ENCODE measurements at regions not wholly inside any gene's neighbourhood (a gene's known extent, or its start where the extent isn't known, plus 50 kb on each side); places are given as distances from the start of the nearest gene placed in this dataset.
"Not testable (repeated sequence)": the region's sequence is repeated elsewhere in the genome, so short reads cannot be mapped to it uniquely, and the experiment has no call there.

GRCh38 chr2:91559269-91559668, 2867.8 kb downstream of the RPIA start:
- H3K9me3 ChIP-seq (replicated peaks in 1 of 3); H3K36me3 ChIP-seq (replicated peaks in 1 of 2); H3K4me1 ChIP-seq (replicated peaks in 1 of 2); H3K4me3 ChIP-seq; H3K27ac ChIP-seq; intact Hi-C loops (cut with DNase I); DNase-seq; H3K27me3 ChIP-seq: not testable (repeated sequence)
- 77 to 90% methylated on average over 1 of the region's 1 CpG; no CpG with 5 or more reads in 2 of the 4 donors for WGBS, 4 donors

- H3K36me3 ChIP-seq (replicated peaks in 1 of 2); H3K27me3 ChIP-seq; H3K9me3 ChIP-seq (replicated peaks in 1 of 3); H3K4me3 ChIP-seq; H3K4me1 ChIP-seq (replicated peaks in 1 of 2); DNase-seq; intact Hi-C loops (cut with DNase I); H3K27ac ChIP-seq: not testable (repeated sequence)
Measured at GRCh38 chr2:91559886-91560614, 2868.6 kb downstream of the RPIA start.

- H3K27me3 ChIP-seq; H3K27ac ChIP-seq; intact Hi-C loops (cut with DNase I); H3K36me3 ChIP-seq (replicated peaks in 1 of 2); H3K4me1 ChIP-seq (replicated peaks in 1 of 2); H3K9me3 ChIP-seq (replicated peaks in 1 of 3); H3K4me3 ChIP-seq: not testable (repeated sequence)
- DNase-seq, result peak in 1 of 7 donors; percentile 13
- WGBS, 4 donors, result 43 to 89% (median 88%) methylated on average over 1 of the region's 2 CpGs; no CpG with 5 or more reads in 1 of the 4 donors
Measured at GRCh38 chr2:91562184-91562583, 2870.7 kb downstream of the RPIA start.

GRCh38 chr2:91564700-91565099, 2873.2 kb downstream of the RPIA start:
- peak in 1 of 7 donors; percentile 18 for DNase-seq
- H3K4me3 ChIP-seq; H3K27ac ChIP-seq; H3K4me1 ChIP-seq (replicated peaks in 1 of 2); intact Hi-C loops (cut with DNase I); H3K9me3 ChIP-seq (replicated peaks in 1 of 3); H3K27me3 ChIP-seq; H3K36me3 ChIP-seq (replicated peaks in 1 of 2): not testable (repeated sequence)
- WGBS, 4 donors, result 94 to 97% (median 95%) methylated on average over 3 of the region's 3 CpGs

GRCh38 chr2:91565689-91566430, 2874.4 kb downstream of the RPIA start:
- H3K4me1 ChIP-seq (replicated peaks in 1 of 2); H3K27me3 ChIP-seq; H3K36me3 ChIP-seq (replicated peaks in 1 of 2); H3K4me3 ChIP-seq; H3K9me3 ChIP-seq (replicated peaks in 1 of 3); intact Hi-C loops (cut with DNase I); H3K27ac ChIP-seq: not testable (repeated sequence)
- WGBS, 4 donors, result 81 to 89% (median 84%) methylated on average over 3 to 4 of the region's 7 CpGs
- DNase-seq, result peak in 1 of 7 donors; percentile 41

GRCh38 chr2:91566611-91567010, 2875.1 kb downstream of the RPIA start:
- H3K27me3 ChIP-seq; H3K36me3 ChIP-seq (replicated peaks in 1 of 2); H3K4me1 ChIP-seq (replicated peaks in 1 of 2); H3K9me3 ChIP-seq (replicated peaks in 1 of 3); intact Hi-C loops (cut with DNase I); H3K27ac ChIP-seq; H3K4me3 ChIP-seq: not testable (repeated sequence)
- peak in 1 of 7 donors; percentile 45 for DNase-seq
- WGBS, 4 donors, result 88 to 94% (median 91%) methylated on average over 6 to 8 of the region's 8 CpGs

- H3K36me3 ChIP-seq (replicated peaks in 1 of 2); H3K27ac ChIP-seq; intact Hi-C loops (cut with DNase I); H3K9me3 ChIP-seq (replicated peaks in 1 of 3); H3K27me3 ChIP-seq; H3K4me1 ChIP-seq (replicated peaks in 1 of 2); H3K4me3 ChIP-seq: not testable (repeated sequence)
- DNase-seq, result peak in 1 of 7 donors; percentile 20
- 81 to 88% (median 83%) methylated on average over 12 to 14 of the region's 18 CpGs for WGBS, 4 donors
Measured at GRCh38 chr2:91567546-91568335, 2876.3 kb downstream of the RPIA start.

- H3K27ac ChIP-seq; H3K27me3 ChIP-seq; H3K9me3 ChIP-seq (replicated peaks in 1 of 3); H3K4me3 ChIP-seq; intact Hi-C loops (cut with DNase I); H3K36me3 ChIP-seq (replicated peaks in 1 of 2); H3K4me1 ChIP-seq (replicated peaks in 1 of 2); DNase-seq: not testable (repeated sequence)
- 60 to 85% (median 82%) methylated on average over 4 to 21 of the region's 25 CpGs for WGBS, 4 donors
Measured at GRCh38 chr2:91568391-91569338, 2877.2 kb downstream of the RPIA start.

- WGBS, 4 donors, result 27 to 91% (median 91%) methylated on average over 70 to 78 of the region's 78 CpGs
- DNase-seq, result peak in 2 of 7 donors; percentile 27 to 54
- H3K27me3 ChIP-seq; H3K4me1 ChIP-seq (replicated peaks in 1 of 2); H3K9me3 ChIP-seq (replicated peaks in 1 of 3); H3K36me3 ChIP-seq (replicated peaks in 1 of 2); intact Hi-C loops (cut with DNase I); H3K4me3 ChIP-seq: not testable (repeated sequence)
- H3K27ac ChIP-seq, result peak overlapping the region in 1 of 5 donors; percentile 57
Measured at GRCh38 chr2:91571239-91571923, 2879.9 kb downstream of the RPIA start.

All from adrenal gland (tissue), 9 donors.